Osteoblast (primary cell): ENCODE measurements at regions not wholly inside any gene's neighbourhood (a gene's known extent, or its start where the extent isn't known, plus 50 kb on each side); places are given as distances from the start of the nearest gene placed in this dataset.

Experiments used
- DNase-seq: peaks from one replicate; pipeline ENCODE4 v3.0.0; 2011; ENCODE audit warnings: low spot score, mixed read lengths; ENCODE audit not compliant: insufficient read length; ENCODE audit errors: missing footprints
- H2AFZ ChIP-seq: 2 replicates; pipeline ENCODE4 v1.6.0; 2011; ENCODE audit warnings: mild to moderate bottlenecking, low read length
- H3K27ac ChIP-seq: 2 replicates; pipeline ENCODE4 v1.5.1; 2011; ENCODE audit warnings: mild to moderate bottlenecking, low read depth, low read length, moderate library complexity
- H3K27me3 ChIP-seq: 2 replicates; pipeline ENCODE4 v1.6.0; 2012; ENCODE audit warnings: mild to moderate bottlenecking, control low read depth, inconsistent platforms, low read length, moderate library complexity; ENCODE audit not compliant: insufficient read depth
- H3K36me3 ChIP-seq: 2 replicates; pipeline ENCODE4 v1.5.1; 2011; ENCODE audit warnings: mild to moderate bottlenecking, low read length, control low read depth, moderate library complexity; ENCODE audit not compliant: insufficient read depth
- H3K4me1 ChIP-seq: 2 replicates; pipeline ENCODE4 v1.5.1; 2011; ENCODE audit warnings: mild to moderate bottlenecking, low read length, control low read depth, moderate library complexity; ENCODE audit not compliant: insufficient read depth
- H3K4me2 ChIP-seq: 2 replicates; pipeline ENCODE4 v1.6.0; 2011; ENCODE audit warnings: mild to moderate bottlenecking, low read length; ENCODE audit not compliant: insufficient read depth
- H3K4me3 ChIP-seq: fragments of 200-600 bp; sonication (generic); 3 replicates; pipeline ENCODE4 v1.5.1; 2012; ENCODE audit warnings: mild to moderate bottlenecking, low read length, inconsistent platforms; ENCODE audit not compliant: insufficient read depth
- H3K79me2 ChIP-seq: 2 replicates; pipeline ENCODE4 v1.6.0; 2012; ENCODE audit warnings: mild to moderate bottlenecking, low read length, control low read depth, inconsistent platforms; ENCODE audit not compliant: insufficient read depth
- H3K9me3 ChIP-seq: 2 replicates; pipeline ENCODE4 v1.5.1; 2011; ENCODE audit warnings: low read depth, low read length, control low read depth
- H4K20me1 ChIP-seq: 2 replicates; pipeline ENCODE4 v1.6.0; 2012; ENCODE audit warnings: mild to moderate bottlenecking, low read length, control low read depth; ENCODE audit not compliant: insufficient read depth
- TF ChIP-seq, protein P1 (sequence below): IDR thresholded peaks from 2 replicates; pipeline ENCODE4 v1.5.1; 2011; ENCODE audit warnings: mild to moderate bottlenecking, low read depth, low read length, moderate library complexity; ENCODE audit errors: extremely low read depth

DNA sequence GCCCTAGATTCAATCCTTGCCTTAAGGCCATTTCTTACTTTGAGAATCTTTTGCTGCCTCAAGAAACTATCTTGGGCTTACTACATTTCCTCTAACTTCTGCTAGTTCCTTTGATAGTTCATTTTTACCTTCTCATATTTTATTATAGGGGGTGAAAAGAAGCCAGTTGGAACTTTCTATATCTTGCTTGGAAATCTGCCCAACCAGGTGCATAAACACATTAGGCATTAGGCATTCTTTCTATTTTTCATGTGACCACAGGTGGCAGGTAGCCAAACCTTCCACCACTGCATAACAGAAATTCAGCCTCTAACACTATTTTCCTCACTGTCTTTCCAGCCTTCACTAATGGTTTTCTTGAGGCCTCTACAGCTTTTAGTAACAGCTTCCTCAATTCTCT, 300.0 kb upstream of the SP8 start:
- TF ChIP-seq, protein P1, sequence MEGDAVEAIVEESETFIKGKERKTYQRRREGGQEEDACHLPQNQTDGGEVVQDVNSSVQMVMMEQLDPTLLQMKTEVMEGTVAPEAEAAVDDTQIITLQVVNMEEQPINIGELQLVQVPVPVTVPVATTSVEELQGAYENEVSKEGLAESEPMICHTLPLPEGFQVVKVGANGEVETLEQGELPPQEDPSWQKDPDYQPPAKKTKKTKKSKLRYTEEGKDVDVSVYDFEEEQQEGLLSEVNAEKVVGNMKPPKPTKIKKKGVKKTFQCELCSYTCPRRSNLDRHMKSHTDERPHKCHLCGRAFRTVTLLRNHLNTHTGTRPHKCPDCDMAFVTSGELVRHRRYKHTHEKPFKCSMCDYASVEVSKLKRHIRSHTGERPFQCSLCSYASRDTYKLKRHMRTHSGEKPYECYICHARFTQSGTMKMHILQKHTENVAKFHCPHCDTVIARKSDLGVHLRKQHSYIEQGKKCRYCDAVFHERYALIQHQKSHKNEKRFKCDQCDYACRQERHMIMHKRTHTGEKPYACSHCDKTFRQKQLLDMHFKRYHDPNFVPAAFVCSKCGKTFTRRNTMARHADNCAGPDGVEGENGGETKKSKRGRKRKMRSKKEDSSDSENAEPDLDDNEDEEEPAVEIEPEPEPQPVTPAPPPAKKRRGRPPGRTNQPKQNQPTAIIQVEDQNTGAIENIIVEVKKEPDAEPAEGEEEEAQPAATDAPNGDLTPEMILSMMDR, result no peak
- H3K4me3 ChIP-seq, result no peak overlapping the region
- no peak overlapping the region for H3K4me2 ChIP-seq
- DNase-seq, result no peak
- H3K4me1 ChIP-seq, result no peaks in the 10 kb centered on the region
- H2AFZ ChIP-seq, result no peak overlapping the region
- H3K36me3 ChIP-seq, result no peaks in the 10 kb centered on the region
- H4K20me1 ChIP-seq, result no peaks in the 10 kb centered on the region
- no peaks in the 10 kb centered on the region for H3K27me3 ChIP-seq
- H3K79me2 ChIP-seq, result no peaks in the 10 kb centered on the region
- H3K27ac ChIP-seq, result no peak overlapping the region
- H3K9me3 ChIP-seq, result peaks cover 1% of the 10 kb centered on the region

DNA sequence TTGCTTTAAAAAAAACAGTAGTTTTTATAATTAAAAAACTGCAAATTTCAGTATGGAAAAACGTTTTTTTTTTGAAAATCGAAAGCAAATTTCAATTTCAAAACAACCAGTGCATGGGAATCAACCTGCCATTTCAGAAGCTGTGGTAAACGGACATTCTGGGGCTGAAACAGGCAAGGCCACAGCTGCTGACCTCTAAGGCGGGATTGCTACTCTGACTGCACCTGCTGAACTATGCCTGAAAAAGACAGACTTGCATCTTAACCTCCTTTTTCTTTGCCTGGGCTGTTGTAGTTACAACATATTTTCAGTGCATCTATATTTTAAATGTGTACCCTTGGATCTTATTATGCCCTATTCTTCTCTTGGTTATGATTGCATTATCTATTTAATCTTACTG, 303.0 kb upstream of the SP8 start:
- Histone ChIP-seq H3K79me2 (no peaks in the 10 kb centered on the region), H2AFZ (no peak overlapping the region), H3K27ac (no peak overlapping the region), H3K27me3 (no peaks in the 10 kb centered on the region), H3K4me1 (no peaks in the 10 kb centered on the region), H3K4me3 (no peak overlapping the region), H3K4me2 (no peak overlapping the region), H4K20me1 (no peaks in the 10 kb centered on the region), H3K9me3 (peaks cover 1% of the 10 kb centered on the region), H3K36me3 (no peaks in the 10 kb centered on the region)
- TF ChIP-seq, protein P1, result no peak
- no peak for DNase-seq

DNA sequence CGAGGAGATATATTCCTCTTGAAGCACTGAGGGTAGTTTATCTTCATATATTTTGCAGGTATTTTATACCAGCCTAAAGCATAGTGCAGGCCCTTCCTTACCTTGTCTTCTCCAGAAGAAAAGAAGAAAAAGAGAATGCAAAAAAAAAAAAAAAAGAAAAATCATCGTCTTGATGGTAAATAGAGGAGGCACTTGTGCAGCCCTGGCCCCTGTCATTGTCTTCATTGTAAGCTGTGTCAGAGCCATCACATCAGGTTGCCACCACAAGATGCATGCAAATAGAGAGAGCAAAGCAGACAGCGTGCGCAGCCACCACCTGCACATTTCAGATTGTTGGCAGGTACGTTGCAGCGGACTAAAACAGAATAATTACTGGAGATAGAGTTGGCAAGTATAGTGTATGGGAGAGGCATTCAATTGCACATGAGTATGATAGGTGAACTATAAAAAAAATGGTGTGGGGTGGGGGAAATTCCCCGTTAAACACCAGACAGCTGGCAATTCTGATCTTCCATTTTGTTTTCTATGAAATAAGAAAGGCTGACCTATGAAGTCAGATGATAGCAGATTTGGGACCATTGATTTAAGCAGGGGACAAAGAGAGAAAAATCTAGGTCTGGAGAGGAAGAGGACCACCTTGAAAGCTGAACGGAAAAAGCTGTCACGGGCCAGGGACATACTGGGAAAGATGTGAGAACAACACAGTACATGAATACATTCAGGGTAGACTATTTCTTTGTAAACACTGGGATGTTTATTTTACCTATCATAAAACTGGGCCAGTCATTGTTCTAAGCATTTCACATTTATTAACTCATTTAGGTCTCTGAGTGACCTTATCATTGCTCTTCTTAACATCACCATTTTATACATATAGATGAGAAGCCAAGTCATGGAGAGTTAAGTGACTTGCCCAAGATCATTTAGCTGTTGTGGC, 306.3 kb upstream of the SP8 start:
- Histone ChIP-seq H3K27me3 (no peaks in the 10 kb centered on the region), H3K79me2 (no peaks in the 10 kb centered on the region), H3K4me3 (no peak overlapping the region), H3K4me2 (no peak overlapping the region), H3K4me1 (no peaks in the 10 kb centered on the region), H2AFZ (no peak overlapping the region), H3K27ac (no peak overlapping the region), H3K36me3 (no peaks in the 10 kb centered on the region), H4K20me1 (no peaks in the 10 kb centered on the region), H3K9me3 (peaks cover 1% of the 10 kb centered on the region)
- no peak for DNase-seq
- TF ChIP-seq, protein P1, result no peak

DNA sequence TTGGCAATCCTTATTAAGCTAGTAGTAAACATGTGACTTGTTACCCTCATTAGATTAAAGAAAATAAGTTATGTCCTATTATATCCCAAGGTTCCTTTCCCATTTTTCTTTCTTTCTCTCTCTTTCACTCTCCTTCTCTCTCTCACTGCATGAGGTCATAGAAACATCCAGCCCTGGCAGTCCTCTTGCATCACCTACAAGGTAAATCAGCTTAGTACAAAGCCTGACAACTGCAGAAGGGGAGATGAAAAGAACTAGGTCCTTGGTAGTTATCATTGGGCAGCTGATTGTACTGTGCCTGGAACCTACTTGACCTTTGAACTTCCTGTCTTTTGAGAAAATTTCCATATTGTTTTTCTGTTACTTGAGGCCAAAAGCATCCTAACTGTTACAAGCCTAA, 307.9 kb upstream of the SP8 start:
- H3K79me2 ChIP-seq, result no peaks in the 10 kb centered on the region
- H3K4me3 ChIP-seq, result no peak overlapping the region
- TF ChIP-seq, protein P1, result no peak
- H3K9me3 ChIP-seq, result peaks cover 1% of the 10 kb centered on the region
- H3K4me1 ChIP-seq, result no peaks in the 10 kb centered on the region
- H3K36me3 ChIP-seq, result no peaks in the 10 kb centered on the region
- no peak overlapping the region for H3K27ac ChIP-seq
- no peak overlapping the region for H2AFZ ChIP-seq
- H4K20me1 ChIP-seq, result no peaks in the 10 kb centered on the region
- DNase-seq, result no peak
- H3K27me3 ChIP-seq, result no peaks in the 10 kb centered on the region
- H3K4me2 ChIP-seq, result no peak overlapping the region
